HG03175 (cell line): ENCODE measurements at regions not wholly inside any gene's neighbourhood (a gene's known extent, or its start where the extent isn't known, plus 50 kb on each side); places are given as distances from the start of the nearest gene placed in this dataset.

Source experiments
- ATAC-seq: cut with Tn5 transposase; IDR thresholded peaks from one replicate; pipeline ENCODE4 v1.9.1; 2021; ENCODE audit warnings: mild to moderate bottlenecking, moderate library complexity; ENCODE audit not compliant: unreplicated experiment

DNA sequence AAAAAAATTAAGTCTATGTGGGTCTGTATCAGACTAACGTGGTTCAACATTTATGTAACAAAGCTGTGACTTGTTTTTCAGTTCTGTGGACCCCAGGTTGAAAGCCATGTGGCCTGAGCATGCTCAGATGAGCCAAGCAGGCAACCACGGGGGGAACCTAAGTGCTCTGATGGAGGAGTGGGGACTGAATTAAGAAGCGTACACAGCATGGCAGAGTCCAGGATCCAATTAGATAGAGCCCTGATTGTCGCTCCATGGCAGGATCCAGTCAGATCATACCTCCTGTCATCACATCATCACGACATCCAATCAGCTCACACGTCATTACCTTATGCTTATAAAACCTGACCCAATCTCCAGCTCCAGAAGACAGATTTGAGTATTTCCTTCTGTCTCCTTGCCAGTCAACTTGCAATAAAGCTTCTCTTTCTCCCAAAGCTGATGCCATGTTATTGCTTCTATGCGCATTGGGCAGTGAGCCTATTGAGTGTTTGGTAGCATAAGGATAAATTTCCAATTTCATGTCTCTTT is 1013.1 kb upstream of the TMEM132C start:
- ATAC-seq: no peak

DNA sequence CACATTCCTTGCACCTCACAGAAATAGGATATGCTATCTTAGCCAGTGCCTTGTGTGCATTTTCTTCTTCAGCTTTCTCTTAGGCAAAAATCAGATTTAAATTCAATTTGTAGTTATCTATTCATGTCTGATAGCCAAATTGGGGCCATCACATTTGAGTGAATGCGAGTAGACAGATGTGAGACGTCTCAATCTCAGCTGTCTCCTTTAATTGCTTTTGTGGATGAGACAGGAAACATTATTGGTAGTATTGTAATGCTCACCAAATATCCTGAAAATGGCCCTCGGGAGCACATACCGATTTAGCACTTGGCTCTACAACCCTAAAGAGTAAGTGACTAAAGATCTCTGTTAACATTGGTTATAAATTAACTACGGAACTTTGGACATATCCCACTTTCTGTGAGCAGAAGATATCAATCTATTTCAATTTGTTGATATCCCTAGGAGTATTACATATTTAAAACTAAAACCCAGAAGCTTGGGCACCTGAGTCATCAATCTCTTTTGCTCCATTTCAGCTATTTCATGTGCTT is 1012.5 kb upstream of the TMEM132C start:
- ATAC-seq: no peak

DNA sequence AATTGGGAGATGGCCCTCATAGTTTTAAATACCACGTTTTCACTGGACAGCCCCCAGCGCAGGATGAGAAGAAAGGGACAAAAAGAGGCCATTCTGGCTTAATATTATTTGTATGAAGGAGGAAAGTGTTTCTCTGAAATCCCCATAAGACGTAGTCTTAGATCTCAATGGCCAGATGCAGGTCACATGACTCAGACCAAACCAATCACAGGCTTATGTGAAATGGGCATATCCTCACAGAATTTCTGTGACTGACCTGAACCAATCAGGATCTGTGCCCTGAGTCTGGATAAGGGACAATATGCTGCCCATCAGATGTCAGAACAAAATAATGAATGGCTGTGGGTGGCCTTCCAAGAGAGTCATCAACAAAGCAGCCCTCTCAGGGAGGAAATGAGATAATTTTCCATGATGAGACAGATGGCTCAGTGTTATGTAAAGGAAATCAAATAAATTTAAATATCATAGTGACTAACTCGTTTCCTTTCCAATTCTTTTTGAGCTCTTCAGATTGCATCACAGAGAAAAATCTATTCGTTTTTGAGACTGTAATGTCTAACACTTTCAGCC is 1009.5 kb upstream of the TMEM132C start:
- no peak for ATAC-seq

DNA sequence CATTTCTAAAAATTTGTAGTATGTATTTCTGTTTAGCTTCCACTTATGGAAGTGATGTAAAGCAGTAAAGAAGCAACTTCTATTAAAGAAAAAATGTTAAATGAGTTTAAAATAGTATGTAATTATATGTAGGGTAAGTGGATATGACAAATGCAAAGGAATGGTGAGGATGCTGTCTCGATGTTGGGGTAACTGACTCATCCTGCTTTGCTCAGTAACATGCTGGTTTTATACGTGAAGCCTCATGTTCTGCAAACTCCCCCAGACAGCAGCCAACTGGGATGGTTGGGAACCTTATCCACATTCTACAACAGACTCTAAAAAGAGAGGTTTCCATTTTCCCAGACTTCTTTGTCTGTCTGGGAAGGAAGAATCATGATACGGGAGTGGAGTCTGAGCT is 1006.4 kb upstream of the TMEM132C start:
- ATAC-seq: no peak

DNA sequence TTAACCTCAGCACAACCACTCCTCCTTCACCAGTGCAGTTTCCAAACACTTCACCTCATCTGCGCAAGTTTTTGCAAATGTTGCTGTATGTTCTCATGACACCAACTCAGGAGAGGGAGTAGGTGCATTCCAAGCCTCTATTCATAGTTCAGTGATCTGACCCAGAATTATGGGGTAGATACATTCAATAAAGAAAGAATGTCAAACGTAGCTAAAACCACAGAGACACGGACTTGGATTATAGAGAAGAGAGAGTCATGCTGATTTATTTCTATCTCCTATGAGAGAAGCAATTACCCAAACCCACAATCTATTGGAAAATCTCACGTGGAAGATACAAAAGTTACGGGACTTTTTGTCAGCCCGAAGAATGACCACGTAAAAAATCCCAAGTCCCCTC is 1006.0 kb upstream of the TMEM132C start:
- ATAC-seq: no peak

DNA sequence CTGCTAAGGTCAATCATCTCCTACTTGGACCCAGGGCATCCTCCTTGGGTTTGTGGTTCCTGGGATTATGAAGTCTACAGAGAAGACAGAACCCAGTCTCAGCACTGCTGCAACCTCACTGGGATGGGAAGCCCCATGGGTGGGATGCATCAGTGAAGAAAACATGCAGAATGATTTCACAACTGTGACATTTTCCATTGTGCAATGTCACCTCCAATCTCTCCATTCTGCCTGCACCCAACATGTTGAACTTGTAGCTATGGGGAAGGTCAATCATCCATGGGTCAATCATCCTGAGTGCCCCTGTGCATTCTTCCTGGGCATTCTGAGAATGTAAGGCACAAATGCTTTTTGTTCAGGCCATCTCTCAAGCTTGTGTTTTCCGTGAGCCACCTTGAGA is 1004.4 kb upstream of the TMEM132C start:
- no peak for ATAC-seq

DNA sequence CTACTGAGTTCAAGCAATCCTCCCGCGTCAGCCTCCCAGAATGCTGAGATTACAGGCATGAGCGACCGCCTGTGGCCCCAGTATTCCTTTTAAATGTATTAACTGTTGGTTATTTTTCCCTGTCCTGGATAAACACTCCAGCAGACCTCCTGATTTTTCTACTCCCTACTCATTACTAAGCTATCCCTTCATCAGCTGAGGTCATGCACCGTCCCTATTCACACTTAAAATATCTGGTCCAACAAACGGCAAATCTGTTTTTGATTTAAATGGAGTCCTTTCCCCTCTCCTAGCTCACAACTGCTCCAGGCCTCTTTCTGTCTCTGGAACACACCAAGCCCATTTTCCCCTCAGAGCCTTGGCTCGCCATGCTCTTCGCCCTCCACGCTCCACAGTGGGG is 1003.3 kb upstream of the TMEM132C start:
- ATAC-seq: no peak

DNA sequence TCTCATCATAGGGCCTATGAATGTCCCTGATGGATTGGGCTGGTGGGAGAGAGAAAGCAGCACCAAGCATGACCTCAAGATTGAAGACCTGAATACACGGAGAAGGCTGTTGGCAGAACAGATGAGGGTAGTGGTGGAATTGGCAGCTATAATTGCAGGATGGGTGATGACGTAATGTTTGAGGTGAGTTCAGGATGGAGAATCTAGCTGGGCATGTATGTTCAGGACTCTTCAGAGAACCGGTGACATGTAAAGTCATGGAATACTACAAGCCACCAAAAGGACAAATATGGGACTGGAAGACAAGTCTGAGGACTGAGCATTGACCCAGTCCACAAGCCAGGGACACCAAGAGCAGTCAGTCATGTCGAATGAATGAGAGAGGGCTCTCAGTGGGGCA is 999.8 kb upstream of the TMEM132C start:
- ATAC-seq: no peak

DNA sequence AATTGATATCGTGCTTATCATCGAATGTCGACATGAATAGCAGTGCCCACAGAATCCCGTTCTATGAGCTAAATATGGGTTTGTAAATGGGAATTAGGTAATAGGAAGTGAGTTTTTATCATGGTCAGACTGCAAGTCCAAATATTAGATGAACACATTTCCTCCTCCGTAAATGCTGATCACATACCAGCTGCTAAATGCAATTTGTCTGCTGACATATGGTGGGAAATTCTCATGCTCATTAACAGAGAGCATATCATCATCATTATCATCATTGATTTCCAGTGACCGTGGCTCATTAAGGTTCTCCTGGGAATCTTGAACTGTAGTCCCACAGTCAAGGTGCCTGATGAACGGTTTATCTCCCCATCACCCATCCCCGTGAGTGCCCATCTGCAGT is 998.8 kb upstream of the TMEM132C start:
- no peak for ATAC-seq

DNA sequence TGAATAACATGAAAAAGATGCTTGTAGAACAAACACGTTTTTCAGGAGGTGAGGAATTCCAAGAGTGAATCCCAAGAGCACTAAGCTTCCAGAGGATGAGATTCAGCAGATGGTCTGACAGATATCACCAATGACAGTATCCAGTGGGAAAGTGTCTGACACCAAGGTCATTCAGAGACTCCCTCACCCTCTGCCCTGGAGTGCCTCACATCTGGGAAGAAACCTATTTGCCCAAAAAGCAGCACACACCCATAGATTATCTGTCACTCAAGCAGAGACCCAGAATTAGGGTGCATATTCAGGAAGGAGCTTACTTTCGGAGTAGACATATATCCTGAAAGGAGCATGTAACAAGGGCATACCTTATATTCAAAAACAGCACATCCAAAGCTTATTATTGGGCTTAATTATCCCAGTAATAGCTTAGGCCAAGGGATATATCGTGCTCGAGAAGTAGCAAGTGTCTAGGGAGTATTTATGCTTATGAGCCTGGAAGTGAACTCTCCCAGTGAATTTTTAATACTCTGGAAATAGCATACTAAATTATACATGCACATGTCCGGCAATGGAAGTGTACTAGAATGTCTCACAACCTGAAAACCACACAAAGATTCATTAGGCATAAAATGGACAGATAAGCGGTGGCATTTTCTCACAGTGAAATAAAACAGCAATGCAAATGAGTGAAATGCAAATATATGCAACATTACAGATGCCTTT is 998.1 kb upstream of the TMEM132C start:
- ATAC-seq: no peak

DNA sequence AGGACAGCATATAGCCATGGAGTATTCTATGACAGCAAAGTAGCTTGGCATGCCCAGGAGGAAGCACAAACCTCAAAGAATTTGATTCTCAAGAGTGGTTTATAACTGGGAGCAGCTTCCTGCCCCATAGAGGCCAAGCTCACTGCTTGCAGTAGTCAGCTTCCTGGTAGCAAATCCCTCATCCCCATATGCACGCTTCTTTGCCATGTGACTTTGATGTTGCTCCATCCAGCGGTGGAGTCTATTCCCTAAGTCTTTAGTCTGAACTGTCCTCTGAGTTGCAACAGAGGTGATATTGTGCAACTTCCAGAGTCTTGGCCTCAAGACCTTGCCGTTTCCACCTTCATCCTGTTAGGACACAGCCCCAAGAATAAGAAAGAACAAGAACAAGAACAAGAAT is 996.8 kb upstream of the TMEM132C start:
- no peak for ATAC-seq

DNA sequence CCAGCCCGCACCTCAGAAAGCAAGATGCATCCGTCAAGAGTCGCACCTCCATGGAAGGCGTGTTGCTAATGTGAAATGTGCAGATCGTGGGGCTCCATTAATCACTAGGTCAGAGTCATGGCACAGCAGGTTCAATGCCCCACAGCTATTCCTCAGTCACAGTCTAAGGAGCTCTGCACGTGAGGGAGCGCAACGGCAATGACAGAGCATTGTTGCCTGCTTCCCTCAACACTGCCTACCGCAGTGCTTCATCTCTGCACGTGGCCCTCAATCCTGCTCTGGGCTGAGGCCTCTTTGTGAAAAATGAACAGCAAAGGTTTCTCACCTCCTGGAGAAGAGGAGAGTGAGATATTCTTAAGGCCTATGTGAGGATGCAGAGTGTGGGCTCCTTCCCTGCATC is 995.2 kb upstream of the TMEM132C start:
- no peak for ATAC-seq

DNA sequence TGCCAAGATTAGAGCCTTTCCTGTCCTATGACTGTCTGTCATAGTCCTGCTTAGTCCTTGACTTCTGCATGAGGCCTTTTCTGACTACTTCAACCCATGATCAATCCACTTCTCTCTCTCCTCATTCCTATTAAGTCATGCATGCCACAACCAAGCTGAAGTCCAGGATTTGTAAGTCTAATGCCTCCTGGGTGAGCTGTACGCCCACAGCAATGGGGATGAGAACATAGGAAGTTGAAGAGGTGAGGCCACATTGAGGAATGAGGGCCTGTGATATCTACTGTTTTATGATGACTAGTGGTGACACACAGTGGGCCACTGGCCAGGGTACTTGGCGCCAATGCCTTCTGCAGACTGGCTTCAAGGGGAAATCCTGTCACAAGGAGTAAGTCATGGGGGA is 994.1 kb upstream of the TMEM132C start:
- no peak for ATAC-seq

DNA sequence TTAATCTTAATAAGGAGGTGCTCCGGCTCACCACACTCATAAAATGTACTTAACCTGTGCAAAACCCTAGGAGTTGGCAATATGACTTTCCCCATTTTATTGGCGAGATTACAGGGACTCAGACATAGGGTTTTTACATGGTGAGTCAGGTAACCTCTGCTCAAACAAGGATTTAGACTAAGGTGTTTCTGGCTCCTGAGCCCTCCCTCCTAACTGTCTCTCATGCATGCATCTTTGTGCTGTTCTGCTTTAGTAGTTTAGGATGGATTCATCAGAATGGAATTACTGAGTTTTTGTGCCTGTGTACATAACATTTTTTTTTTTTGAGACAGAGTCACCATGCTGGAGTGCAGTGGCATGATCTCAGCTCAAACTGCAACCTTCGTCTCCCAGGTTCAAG is 993.3 kb upstream of the TMEM132C start:
- no peak for ATAC-seq

DNA sequence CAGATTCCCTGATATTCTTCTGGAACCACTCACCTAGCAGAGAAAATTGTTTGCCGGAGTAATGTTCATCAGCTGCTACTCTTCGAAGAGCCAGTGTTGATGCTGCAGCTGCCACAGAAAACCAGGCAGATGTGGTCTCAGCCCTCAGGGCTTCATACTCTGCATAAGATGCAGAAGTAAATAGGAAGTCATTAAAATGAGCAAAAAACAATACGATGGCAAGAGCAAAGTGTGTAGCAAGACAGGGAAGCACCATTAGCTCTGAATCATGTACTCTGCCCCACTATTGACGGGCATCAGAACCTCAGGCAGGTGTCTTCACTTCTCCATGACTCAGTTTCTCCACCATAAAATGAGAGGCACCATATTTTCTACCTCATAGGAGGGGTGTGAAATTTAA is 991.6 kb upstream of the TMEM132C start:
- no peak for ATAC-seq

DNA sequence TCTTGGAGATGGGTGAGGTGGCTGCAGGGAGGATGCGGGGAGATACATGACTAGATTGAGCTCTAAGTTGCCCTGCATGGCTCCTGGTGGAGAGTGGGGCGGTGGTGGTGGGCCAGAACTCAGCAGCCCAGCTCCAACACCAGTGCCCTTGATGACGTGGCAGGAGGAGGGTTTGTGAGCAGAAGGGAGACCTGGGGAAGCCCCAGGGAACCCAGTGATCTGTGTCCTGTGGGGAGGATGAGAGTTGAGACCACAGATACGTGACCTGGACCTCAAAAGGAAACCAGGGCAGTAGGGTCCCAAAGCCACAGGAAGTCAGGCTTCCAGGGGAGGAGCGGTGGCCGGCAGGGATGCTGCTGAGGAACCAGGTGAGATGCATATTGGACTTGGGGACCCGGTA is 989.1 kb upstream of the TMEM132C start:
- ATAC-seq: no peak

DNA sequence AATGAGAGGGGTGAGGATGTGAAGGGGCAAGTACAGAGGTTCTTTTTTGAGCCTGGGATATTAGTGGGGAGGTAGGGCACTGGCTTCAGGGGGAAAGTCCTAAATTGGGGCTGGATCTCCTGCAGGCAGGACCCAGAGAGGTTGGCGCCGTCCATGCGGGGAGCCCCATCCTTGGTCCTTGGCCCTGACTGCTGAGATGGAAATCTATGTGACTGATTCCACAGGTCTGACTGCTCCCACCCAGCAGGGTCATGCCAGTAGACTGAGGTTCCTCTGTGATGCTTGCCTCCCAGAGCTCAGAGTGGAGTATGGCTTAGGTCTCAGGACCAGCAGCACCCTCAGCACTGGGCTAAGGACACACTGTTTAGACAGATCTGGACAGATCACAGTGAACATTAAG is 988.6 kb upstream of the TMEM132C start:
- ATAC-seq: no peak

DNA sequence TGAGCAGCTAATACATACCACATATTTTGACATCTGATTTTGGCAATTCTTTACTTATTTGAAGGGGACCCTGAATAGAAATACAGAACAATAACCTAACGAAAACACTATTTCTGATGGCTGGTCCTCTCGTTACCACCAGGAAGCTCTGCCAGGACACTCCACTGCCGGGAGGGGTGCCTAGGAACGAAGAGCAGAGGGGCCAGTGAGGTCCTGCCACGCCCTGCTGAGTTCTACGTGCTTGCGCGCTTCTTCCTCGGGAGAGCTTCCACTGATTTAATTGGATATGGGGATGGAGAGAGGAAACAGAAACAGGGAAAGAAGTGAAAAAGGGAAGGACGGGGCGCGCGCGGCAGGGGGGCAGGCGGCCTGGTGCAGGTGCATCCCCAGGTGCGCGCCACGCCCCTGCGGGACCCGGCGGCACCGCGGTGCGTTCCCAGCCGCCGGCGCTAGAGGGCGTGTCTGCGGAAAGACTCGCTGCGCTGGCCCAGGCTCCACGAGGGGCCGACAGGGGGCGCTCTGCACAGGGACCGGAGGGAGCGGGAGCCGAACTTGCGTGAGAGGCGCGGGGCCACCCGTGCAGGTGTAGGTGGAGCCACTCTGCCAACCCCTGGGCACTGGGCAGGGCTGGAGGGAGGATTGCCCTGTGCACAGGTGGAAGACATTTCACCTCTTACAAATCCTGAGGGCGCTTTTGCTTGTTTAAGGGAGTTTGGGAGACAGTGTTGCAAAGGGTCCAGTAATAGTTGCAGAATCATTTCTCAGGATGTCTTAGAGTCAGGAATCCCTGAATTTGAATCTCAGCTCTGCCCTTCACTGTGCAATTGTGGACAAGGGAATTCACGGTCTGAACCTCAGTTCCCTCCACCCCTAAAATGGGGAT is 986.3 kb upstream of the TMEM132C start:
- ATAC-seq: peak; percentile 58

DNA sequence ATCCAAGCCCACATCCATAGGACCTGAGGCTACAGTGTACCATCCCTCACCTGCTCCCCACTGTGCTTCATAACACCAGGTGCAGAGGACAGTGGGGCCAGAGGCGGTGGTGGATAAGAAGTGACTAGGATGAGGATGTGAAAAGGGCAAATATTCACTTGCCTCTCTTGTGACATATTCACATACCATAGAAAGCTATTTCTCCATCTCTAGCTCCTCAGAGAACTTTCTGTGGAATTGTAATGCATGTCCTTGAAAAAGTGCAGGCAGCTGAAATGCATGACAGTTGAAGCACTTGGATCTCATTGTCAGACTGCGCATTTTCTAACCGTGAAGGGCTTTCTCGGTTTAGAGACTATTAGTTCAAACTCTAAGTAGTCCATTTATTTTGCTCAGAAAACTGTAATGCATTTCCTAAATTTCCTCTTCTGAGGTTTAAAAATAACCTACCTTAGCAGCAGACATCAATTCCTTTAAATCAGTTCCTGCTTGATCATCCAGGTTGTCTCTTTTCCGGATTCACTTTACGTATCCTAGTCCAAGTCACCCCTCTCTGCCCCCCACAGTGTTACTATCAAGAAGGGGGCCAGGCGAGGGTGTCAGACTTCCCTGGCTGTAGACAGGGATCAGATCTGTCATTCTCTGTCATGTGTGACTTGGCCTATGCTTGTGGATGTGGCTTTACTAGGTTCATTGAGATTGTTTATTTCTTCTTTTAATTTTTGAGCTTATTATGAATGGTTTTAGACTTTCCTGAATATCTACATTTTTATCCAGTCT is 984.0 kb upstream of the TMEM132C start:
- no peak for ATAC-seq

DNA sequence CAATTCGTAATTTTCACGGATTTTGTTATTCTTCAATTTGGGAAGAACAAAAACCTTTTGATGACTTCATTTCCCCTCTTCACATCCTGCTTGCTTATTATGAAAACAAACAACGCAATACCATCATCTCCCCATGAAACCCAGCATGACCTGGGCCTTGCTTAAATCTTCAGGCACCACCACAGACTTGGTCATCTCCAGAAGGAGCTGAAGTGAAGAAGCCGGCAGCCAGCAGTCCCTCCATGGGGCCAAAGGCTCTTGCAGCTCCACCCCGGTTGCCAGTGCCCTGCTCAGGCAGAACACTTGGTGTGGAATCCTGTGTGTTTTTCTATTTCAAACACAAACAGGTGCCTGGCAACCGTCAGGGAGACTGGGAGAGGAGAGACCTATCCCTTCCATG is 982.9 kb upstream of the TMEM132C start:
- ATAC-seq: no peak
